Hippocampal formation (tissue), 2 donors: ENCODE measurements at regions not wholly inside any gene's neighbourhood (a gene's known extent, or its start where the extent isn't known, plus 50 kb on each side); places are given as distances from the start of the nearest gene placed in this dataset.
"Not testable (repeated sequence)": the region's sequence is repeated elsewhere in the genome, so short reads cannot be mapped to it uniquely, and the experiment has no call there.

Experiments
- DNase-seq, 2 donors: peaks; one replicate each; lab custom pipeline; 2025; lab: John Stamatoyannopoulos, UW

GRCh38 chr1:188590641-188591040, 1761.9 kb downstream of the PLA2G4A start:
- DNase-seq: no peak

GRCh38 chr1:188594542-188595235, 1765.9 kb downstream of the PLA2G4A start:
- DNase-seq: no peak

- no peak for DNase-seq
Measured at GRCh38 chr1:188599313-188599712, 1770.6 kb downstream of the PLA2G4A start.

- no peak for DNase-seq
Measured at GRCh38 chr1:188611432-188611831, 1782.7 kb downstream of the PLA2G4A start.

- no peak for DNase-seq
Measured at GRCh38 chr1:188615321-188615720, 1786.6 kb downstream of the PLA2G4A start.

- DNase-seq: no peak
Measured at GRCh38 chr1:188620236-188620635, 1791.5 kb downstream of the PLA2G4A start.

GRCh38 chr1:188641566-188642211, 1812.9 kb downstream of the PLA2G4A start:
- no peak for DNase-seq

GRCh38 chr1:188642704-188643103, 1814.0 kb downstream of the PLA2G4A start:
- no peak for DNase-seq

GRCh38 chr1:188652678-188653077, 1823.9 kb downstream of the PLA2G4A start:
- no peak for DNase-seq

- DNase-seq: not testable (repeated sequence)
Measured at GRCh38 chr1:188655966-188656365, 1821.7 kb downstream of the BRINP3 start.

GRCh38 chr1:188660572-188660971, 1817.1 kb downstream of the BRINP3 start:
- no peak for DNase-seq

- no peak for DNase-seq
Measured at GRCh38 chr1:188665477-188665876, 1812.2 kb downstream of the BRINP3 start.

GRCh38 chr1:188668083-188668482, 1809.6 kb downstream of the BRINP3 start:
- DNase-seq: no peak

- no peak for DNase-seq
Measured at GRCh38 chr1:188669728-188670382, 1807.8 kb downstream of the BRINP3 start.

GRCh38 chr1:188670837-188671236, 1806.8 kb downstream of the BRINP3 start:
- no peak for DNase-seq

GRCh38 chr1:188672153-188672552, 1805.5 kb downstream of the BRINP3 start:
- no peak for DNase-seq

- DNase-seq: no peak
Measured at GRCh38 chr1:188689542-188689941, 1788.1 kb downstream of the BRINP3 start.

- no peak for DNase-seq
Measured at GRCh38 chr1:188700116-188700515, 1777.5 kb downstream of the BRINP3 start.

GRCh38 chr1:188706742-188707141, 1770.9 kb downstream of the BRINP3 start:
- DNase-seq: no peak

GRCh38 chr1:188708795-188709535, 1768.7 kb downstream of the BRINP3 start:
- no peak for DNase-seq

GRCh38 chr1:188715566-188715965, 1762.1 kb downstream of the BRINP3 start:
- DNase-seq: no peak

- no peak for DNase-seq
Measured at GRCh38 chr1:188719735-188720134, 1757.9 kb downstream of the BRINP3 start.
